GM12865 (cell line): ENCODE measurements at regions not wholly inside any gene's neighbourhood (a gene's known extent, or its start where the extent isn't known, plus 50 kb on each side); places are given as distances from the start of the nearest gene placed in this dataset.

ENCODE experiments used
- DNase-seq: peaks from one replicate; pipeline ENCODE4 v3.0.0; 2010; ENCODE audit warnings: low read depth
- H3K4me3 ChIP-seq: 2 replicates; pipeline ENCODE4 v1.5.1; 2011; ENCODE audit warnings: mild to moderate bottlenecking, low read depth, low read length, control low read depth
- TF ChIP-seq, protein P1 (sequence below): IDR thresholded peaks from 2 replicates; pipeline ENCODE4 v1.5.1; 2011; ENCODE audit warnings: low read length, control low read depth, low read depth, inconsistent platforms; ENCODE audit not compliant: insufficient read depth; ENCODE audit errors: missing control alignments

DNA sequence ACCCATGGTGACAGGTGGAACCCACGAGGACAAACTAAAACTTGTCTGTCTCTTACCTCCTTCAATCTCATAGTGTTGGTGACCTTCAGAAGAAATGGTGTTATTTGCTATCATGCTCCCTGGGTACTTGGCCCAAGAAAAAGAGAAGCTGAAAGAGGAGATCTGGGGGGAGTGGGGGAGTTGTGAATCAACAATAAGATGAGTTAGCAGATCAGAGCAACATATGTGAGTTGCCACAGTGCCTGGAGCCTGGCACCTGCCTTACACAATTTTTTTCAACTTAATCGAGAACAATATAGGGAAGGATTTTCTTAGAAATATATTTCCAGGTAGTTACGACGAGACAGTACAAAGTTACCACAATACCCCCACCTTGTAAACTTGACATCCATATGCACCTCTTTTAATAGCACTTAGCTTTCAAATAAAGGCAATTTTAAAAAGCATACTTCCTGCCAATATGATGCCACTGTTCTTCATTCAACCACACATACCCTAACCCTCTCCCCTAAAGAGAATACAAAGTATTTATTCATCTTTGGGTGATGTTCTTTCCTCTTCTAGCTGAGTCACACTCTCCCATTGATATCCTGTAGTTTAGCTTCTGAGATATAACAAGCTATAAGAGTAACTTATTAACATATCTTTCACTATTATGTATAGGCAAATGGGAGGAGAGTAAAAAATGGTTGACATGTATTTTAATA is 424.1 kb upstream of the OR4E1 start:
- no peak overlapping the region for H3K4me3 ChIP-seq
- TF ChIP-seq, protein P1, sequence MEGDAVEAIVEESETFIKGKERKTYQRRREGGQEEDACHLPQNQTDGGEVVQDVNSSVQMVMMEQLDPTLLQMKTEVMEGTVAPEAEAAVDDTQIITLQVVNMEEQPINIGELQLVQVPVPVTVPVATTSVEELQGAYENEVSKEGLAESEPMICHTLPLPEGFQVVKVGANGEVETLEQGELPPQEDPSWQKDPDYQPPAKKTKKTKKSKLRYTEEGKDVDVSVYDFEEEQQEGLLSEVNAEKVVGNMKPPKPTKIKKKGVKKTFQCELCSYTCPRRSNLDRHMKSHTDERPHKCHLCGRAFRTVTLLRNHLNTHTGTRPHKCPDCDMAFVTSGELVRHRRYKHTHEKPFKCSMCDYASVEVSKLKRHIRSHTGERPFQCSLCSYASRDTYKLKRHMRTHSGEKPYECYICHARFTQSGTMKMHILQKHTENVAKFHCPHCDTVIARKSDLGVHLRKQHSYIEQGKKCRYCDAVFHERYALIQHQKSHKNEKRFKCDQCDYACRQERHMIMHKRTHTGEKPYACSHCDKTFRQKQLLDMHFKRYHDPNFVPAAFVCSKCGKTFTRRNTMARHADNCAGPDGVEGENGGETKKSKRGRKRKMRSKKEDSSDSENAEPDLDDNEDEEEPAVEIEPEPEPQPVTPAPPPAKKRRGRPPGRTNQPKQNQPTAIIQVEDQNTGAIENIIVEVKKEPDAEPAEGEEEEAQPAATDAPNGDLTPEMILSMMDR, result no peak
- no peak for DNase-seq

DNA sequence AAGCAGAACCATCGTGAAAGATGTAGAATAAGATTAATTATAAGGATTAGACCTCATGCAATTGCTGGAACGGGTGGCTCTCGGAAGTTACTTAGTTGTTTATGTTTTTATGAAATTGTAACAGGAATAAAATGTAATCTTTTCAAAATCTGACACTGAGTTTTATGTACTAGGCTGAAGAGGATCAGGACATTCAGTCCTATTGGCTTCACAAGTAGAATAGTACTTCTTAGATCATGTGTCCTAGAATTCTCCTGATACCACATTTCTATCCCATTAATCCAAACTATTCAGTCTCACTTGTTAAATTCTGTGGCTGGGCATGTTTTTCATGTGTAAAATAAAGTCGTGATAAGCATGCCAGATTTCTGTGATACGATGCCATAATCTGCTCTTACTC is 423.5 kb upstream of the OR4E1 start:
- no peak for DNase-seq
- TF ChIP-seq, protein P1, result no peak
- no peak overlapping the region for H3K4me3 ChIP-seq

DNA sequence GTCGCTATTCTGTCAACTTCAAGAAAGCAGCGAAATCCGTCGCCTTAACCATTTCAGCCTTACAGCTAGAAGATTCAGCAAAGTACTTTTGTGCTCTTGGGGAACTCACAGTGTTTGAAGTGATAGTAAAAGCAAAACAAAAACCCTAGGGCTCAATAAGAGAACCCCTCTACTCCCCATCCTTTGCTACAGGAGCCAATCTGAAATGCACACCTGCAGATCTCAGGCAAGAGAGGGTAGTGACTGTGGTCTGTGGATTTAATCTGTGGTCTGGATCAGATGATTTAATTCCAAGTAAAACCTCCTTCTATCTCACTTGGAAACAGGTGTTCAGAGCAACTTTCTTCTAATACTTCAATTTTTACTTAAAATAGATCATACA is 422.9 kb upstream of the OR4E1 start:
- TF ChIP-seq, protein P1, result no peak
- DNase-seq, result no peak
- no peak overlapping the region for H3K4me3 ChIP-seq

DNA sequence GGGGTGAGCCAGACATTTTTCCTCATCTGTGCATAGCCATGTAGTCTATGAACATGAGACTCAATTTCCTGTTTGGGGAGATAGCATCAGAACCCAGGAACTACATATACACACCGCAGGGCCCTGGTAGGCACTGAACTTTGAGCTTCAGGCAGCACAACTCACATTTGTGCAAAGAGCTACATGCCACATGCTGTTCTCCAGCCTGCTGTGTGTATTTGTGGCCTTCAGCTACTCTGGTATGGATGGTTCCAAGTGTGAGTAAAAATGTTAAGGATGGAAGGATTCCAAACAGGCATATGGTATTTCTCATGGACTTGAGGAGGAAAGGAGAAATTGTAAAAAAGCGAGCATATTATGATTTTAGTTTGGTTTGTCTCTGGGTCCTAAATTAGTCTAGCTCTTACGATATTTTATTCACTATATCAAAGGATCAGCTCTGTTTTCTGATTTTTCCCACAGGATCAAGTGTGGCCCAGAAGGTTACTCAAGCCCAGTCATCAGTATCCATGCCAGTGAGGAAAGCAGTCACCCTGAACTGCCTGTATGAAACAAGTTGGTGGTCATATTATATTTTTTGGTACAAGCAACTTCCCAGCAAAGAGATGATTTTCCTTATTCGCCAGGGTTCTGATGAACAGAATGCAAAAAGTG is 422.4 kb upstream of the OR4E1 start:
- H3K4me3 ChIP-seq, result no peak overlapping the region
- no peak for DNase-seq
- TF ChIP-seq, protein P1, result no peak

DNA sequence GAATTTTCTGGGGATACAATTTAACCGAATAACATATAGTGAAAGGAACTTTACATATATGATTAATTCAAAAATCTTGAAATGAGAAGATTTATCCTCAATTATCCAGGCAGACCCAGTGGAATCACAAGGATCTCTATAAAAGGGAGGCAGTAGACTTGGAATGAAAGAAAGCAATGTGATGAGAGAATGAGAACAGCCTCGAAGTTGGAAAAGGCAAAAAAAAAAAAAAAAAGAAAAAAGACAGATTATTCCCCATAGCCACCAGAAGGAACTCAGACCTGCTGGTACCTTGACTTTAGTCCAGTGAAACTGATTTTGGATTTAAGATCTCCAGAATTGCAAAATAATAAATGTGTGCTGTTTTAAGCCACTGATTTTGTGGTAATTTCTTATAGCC is 416.3 kb upstream of the OR4E1 start:
- TF ChIP-seq, protein P1, result no peak
- no peak for DNase-seq

DNA sequence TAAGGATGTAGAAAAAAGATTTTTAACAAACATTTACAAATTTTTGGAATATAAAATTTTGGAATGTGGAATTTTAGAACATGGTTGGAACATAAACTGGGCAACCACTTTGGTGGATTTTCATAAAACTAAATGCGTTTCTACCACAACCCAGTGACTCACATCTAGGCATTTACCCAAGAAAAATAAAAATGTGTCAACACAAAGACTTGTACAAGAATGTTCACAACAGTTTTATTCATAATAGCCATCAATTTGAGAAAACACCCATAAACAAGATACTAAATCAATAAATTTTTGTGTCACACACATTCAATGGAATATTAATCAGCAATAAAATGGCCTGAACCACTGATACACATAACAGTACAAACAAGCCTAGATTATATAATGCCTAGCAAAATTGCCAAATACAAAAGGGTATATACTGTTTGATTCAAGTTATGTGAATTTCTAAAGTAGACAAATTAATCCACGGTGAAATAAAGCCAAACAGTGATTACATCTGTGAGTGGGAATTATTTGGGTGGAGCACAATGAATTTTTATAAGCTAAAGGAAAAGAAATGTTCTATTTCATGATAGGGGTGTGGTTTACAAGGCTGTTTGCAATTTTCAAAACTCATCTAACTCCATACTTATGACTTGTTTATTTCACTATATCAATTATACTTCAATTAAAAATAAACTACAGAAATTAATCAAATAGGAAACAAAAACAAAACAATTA is 415.2 kb upstream of the OR4E1 start:
- no peak overlapping the region for H3K4me3 ChIP-seq
- TF ChIP-seq, protein P1, result no peak
- no peak for DNase-seq

More for the DNA sequence above, 416.3 kb upstream of the OR4E1 start:
- no peak overlapping the region for H3K4me3 ChIP-seq
